Mammary epithelial cell (primary cell): ENCODE measurements at regions not wholly inside any gene's neighbourhood (a gene's known extent, or its start where the extent isn't known, plus 50 kb on each side); places are given as distances from the start of the nearest gene placed in this dataset.

Experiments used
- CTCF ChIP-seq, 2 donors: IDR thresholded peaks in 1 of 2; conservative IDR thresholded peaks in 1 of 2; 2 replicates each; pipeline ENCODE4 v1.5.1; 2011 to 2012; ENCODE audit warnings: inconsistent platforms in 2 of 2, low read length in 2 of 2, mild to moderate bottlenecking in 2 of 2, control low read depth in 1 of 2, low read depth in 1 of 2; ENCODE audit not compliant: insufficient read depth in 1 of 2; ENCODE audit errors: extremely low read depth in 1 of 2
- EZH2 ChIP-seq: IDR thresholded peaks from 2 replicates; pipeline ENCODE4 v1.6.1; 2012; ENCODE audit warnings: low read length, inconsistent platforms, borderline replicate concordance

DNA sequence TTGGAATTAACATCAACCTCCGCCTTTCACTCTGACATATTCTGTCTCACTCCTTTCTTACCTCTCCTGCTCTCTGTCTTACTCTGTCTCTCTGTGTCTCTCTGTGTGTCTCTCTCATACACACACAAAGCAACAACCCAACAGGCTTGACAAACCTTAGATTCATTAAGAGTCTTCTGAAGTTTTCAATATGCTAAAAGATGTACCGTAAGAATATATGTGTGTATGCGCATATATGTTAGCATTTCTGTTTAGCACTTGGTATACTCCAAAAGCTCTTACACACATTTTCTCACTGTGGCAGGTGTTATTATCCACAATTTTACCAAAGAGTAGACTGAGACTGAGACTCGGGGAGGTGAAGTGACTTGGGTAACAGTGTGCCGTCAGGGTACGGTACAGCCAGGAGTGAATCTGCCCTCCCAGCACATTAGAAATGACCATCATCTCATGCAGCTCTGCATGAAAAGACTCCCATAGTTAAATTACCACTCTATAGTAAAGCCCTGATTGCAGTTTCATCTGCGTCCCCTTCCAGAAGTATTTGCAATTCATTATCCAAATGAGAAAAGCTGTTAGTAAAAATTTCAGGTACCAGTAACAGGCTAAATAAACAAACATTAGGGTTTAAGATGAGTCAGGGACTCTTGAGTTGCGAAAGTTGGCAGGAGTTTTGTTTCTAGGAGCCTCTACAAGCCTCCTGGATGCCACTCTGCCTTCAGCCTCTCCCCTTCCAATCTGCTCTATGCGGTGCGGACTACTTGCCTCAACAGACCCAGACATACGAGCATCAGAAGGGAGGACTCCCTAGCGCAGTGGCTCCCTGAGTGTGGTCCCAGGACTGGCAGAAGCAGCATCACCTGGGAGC is 195.2 kb upstream of the TMEM45B start:
- TF ChIP-seq CTCF (conservative IDR thresholded peaks at IDR 0.05 in 1 of 2, IDR thresholded peaks at IDR 0.05 in 1 of 2; ENCODE audit: extremely low read depth in 1 of 2, insufficient read depth in 1 of 2, low read depth in 1 of 2, low read length in 2 of 2) (no peak), EZH2 (no peak)
